ENCODE measurements at regions not wholly inside any gene's neighbourhood (a gene's known extent, or its start where the extent isn't known, plus 50 kb on each side); places are given as distances from the start of the nearest gene placed in this dataset. TPM values are rescaled to one million over a fixed set of nuclear protein-coding genes. Genes with fewer than 3 reads are reported as not detected.
"Not testable (repeated sequence)": the region's sequence is repeated elsewhere in the genome, so short reads cannot be mapped to it uniquely, and the experiment has no call there.

- H3K9me3 ChIP-seq; intact Hi-C loops (cut with DNase I); H3K27me3 ChIP-seq; H3K4me1 ChIP-seq; H3K36me3 ChIP-seq (replicated peaks in 1 of 2; ENCODE audit: insufficient read depth in 1 of 2, low read depth in 2 of 2); DNase-seq; H3K27ac ChIP-seq; ATAC-seq; H3K4me3 ChIP-seq: not testable (repeated sequence)
- 50 to 63% methylated on average over 12 to 30 of the region's 37 CpGs for WGBS, 2 donors
Observed at GRCh38 chr1:144539191-144539960, 53.3 kb upstream of the PPIAL4F start.

Small RNA genes lying in the stretch of these regions (small RNA-seq; reads per million reads assigned to genes)
- not detected for gene RF00003

Measured in body of pancreas (tissue), 4 donors.